HepG2 (cell line): ENCODE measurements at regions not wholly inside any gene's neighbourhood (a gene's known extent, or its start where the extent isn't known, plus 50 kb on each side); places are given as distances from the start of the nearest gene placed in this dataset.

Source experiments
- ATAC-seq: fragments of 200-7000 bp; cut with Tn5 transposase; 3 replicates; pipeline ENCODE4 v1.9.1; 2020; ENCODE audit warnings: mild to moderate bottlenecking, moderate library complexity
- BruUV-seq: library from RNA; stranded (reverse); fragments of 400-500 nt; replicated peaks from 2 replicates; lab custom pipeline; 2021; lab: Mats Ljungman, UMichigan
- CTCF ChIA-PET: fragments of 300-600 bp; formaldehyde crosslinking; extraction: SDS; loops from one replicate; lab custom pipeline; 2021; ENCODE audit warnings: low total read pairs, inconsistent platforms, low intra/inter-chr PET ratio; lab: Yijun Ruan, JAX
- POLR2A ChIA-PET: fragments of 350-600 bp; sonication (Branson Sonifier 250); formaldehyde crosslinking; loops from one replicate; lab custom pipeline; 2020; ENCODE audit warnings: antibody characterized with exemption, inconsistent platforms; lab: Yijun Ruan, JAX
- DNase-seq: peaks from one replicate; pipeline ENCODE4 v3.0.0-alpha.2; 2015; ENCODE audit warnings: low spot score
- FAIRE-seq: peaks from 3 replicates; lab custom pipeline; 2011; peaks lifted over from hg19 to GRCh38; lab: Jason Lieb, UNC
- H2AFZ ChIP-seq: one replicate; pipeline ENCODE4 v1.6.1; 2011; ENCODE audit warnings: low read length, inconsistent platforms
- H3K27ac ChIP-seq: fragments of 300-600 bp; 3 replicates; pipeline ENCODE4 v1.8.0; 2011; ENCODE audit warnings: mixed run types, mild to moderate bottlenecking, mixed read lengths, low read length, inconsistent platforms; ENCODE audit not compliant: insufficient read depth; ENCODE audit errors: extremely low read length
- H3K27me3 ChIP-seq, 2 experiments: fragments of 200-600 bp in 1 of 2; 2 replicates in 1 of 2; 3 replicates in 1 of 2; pipeline versions ENCODE4 v1.6.0 to v1.8.0; 2011; ENCODE audit warnings: low read length in 2 of 2, mild to moderate bottlenecking in 2 of 2, moderate library complexity in 2 of 2, inconsistent platforms in 1 of 2; ENCODE audit not compliant: insufficient read depth in 2 of 2, control insufficient read depth in 1 of 2
- H3K36me3 ChIP-seq, 2 experiments: fragments of 200-600 bp in 1 of 2; replicated peaks in 1 of 2; 2 replicates in 1 of 2; 3 replicates in 1 of 2; pipeline versions ENCODE4 v1.5.1 to v1.8.0; 2011; ENCODE audit warnings: low read length in 2 of 2, inconsistent platforms in 1 of 2; ENCODE audit not compliant: insufficient read depth in 2 of 2, control insufficient read depth in 1 of 2
- H3K4me1 ChIP-seq: 2 replicates; pipeline ENCODE4 v1.5.1; 2012; ENCODE audit warnings: low read length, inconsistent platforms; ENCODE audit not compliant: insufficient read depth
- H3K4me2 ChIP-seq: 2 replicates; pipeline ENCODE4 v1.6.0; 2011; ENCODE audit warnings: low read depth, low read length, inconsistent platforms
- H3K4me3 ChIP-seq, 3 experiments: fragments of 200-600 bp in 1 of 3; sonication (generic), shearing (Covaris generic) in 1 of 3; replicated peaks in 1 of 3; 2 replicates each; pipeline ENCODE4 v1.5.1; 2011 to 2016; ENCODE audit warnings: low read length in 3 of 3, inconsistent platforms in 2 of 3, low read depth in 2 of 3, mild to moderate bottlenecking in 2 of 3, control low read depth in 1 of 3, mixed read lengths in 1 of 3; ENCODE audit not compliant: insufficient read depth in 1 of 3
- H3K79me2 ChIP-seq: one replicate; pipeline ENCODE4 v1.6.1; 2011; ENCODE audit warnings: low read length, inconsistent platforms; ENCODE audit not compliant: insufficient read depth
- H3K9ac ChIP-seq: 2 replicates; pipeline ENCODE4 v1.6.0; 2011; ENCODE audit warnings: mild to moderate bottlenecking, low read depth, low read length, inconsistent platforms; ENCODE audit not compliant: insufficient read depth
- H3K9me3 ChIP-seq: 2 replicates; pipeline ENCODE4 v1.5.1; 2012; ENCODE audit warnings: mild to moderate bottlenecking, low read length
- H4K20me1 ChIP-seq: 2 replicates; pipeline ENCODE4 v1.6.0; 2011; ENCODE audit warnings: inconsistent platforms, mild to moderate bottlenecking, low read length, moderate library complexity; ENCODE audit not compliant: insufficient read depth
- GMEB2 ChIP-seq: IDR thresholded peaks from 2 replicates; pipeline ENCODE4 v1.6.1; 2016; ENCODE audit warnings: missing biosample characterization, missing genetic modification reagents, low read depth
- HOXD1 ChIP-seq: sonication (generic); formaldehyde crosslinking; IDR thresholded peaks from 2 replicates; pipeline ENCODE4 v1.5.0; 2020; ENCODE audit warnings: missing genetic modification reagents
- KDM3A ChIP-seq: IDR thresholded peaks from 2 replicates; pipeline ENCODE4 v1.6.1; 2018; ENCODE audit warnings: low read depth, missing compliant biosample characterization
- NFYC ChIP-seq: IDR thresholded peaks from 2 replicates; pipeline ENCODE4 v1.6.1; 2016; ENCODE audit warnings: missing genetic modification reagents, missing compliant biosample characterization
- SIX4 ChIP-seq: sonication (generic); formaldehyde crosslinking; IDR thresholded peaks from 2 replicates; pipeline ENCODE4 v1.4.0; 2020; ENCODE audit warnings: missing genetic modification reagents
- SRSF4 ChIP-seq: fragments of 200-400 bp; formaldehyde crosslinking; IDR thresholded peaks from one replicate; pipeline ENCODE4 v1.6.1; 2018; ENCODE audit warnings: mild to moderate bottlenecking, low read depth, low read length, moderate library complexity; ENCODE audit not compliant: poor library complexity, severe bottlenecking
- UBTF ChIP-seq: sonication (generic); formaldehyde crosslinking; IDR thresholded peaks from 2 replicates; pipeline ENCODE4 v1.4.0; 2020; ENCODE audit warnings: mild to moderate bottlenecking, missing genetic modification reagents
- ZBTB21 ChIP-seq: sonication (generic); formaldehyde crosslinking; IDR thresholded peaks from 2 replicates; pipeline ENCODE4 v1.4.0; 2020; ENCODE audit warnings: missing genetic modification reagents
- ZNF430 ChIP-seq: sonication (generic); formaldehyde crosslinking; IDR thresholded peaks from 2 replicates; pipeline ENCODE4 v1.9.0; 2021; ENCODE audit warnings: mild to moderate bottlenecking, missing genetic modification reagents
- ZNF432 ChIP-seq: sonication (generic); formaldehyde crosslinking; IDR thresholded peaks from 2 replicates; pipeline ENCODE4 v1.5.0; 2020; ENCODE audit warnings: missing genetic modification reagents, mild to moderate bottlenecking, borderline replicate concordance
- ZNF629 ChIP-seq: sonication (generic); formaldehyde crosslinking; conservative IDR thresholded peaks from 2 replicates; pipeline ENCODE4 v1.5.0; 2020; ENCODE audit warnings: missing genetic modification reagents
- ZNF710 ChIP-seq: sonication (generic); formaldehyde crosslinking; IDR thresholded peaks from 2 replicates; pipeline ENCODE4 v1.5.0; 2020; ENCODE audit warnings: mild to moderate bottlenecking, missing genetic modification reagents, borderline replicate concordance
- WGBS: methylation state at CpG from one replicate; pipeline ENCODE4 v1.1.6; 2017; ENCODE audit warnings: low lambda C conversion rate; 5-methylcytosine and 5-hydroxymethylcytosine counted together
- in situ Hi-C: cut with HindIII; loops from 2 replicates; pipeline ENCODE4 v1.10.0; 2017; ENCODE audit warnings: low pct_unique_long_range_greater_than_20kb; ENCODE audit not compliant: extremely low pct_ligation_motif_present
- intact Hi-C: fragments of 100-400 bp; cut with micrococcal nuclease; formaldehyde crosslinking; loops from one replicate; pipeline ENCODE4 v1.10.0; 2022; ENCODE audit not compliant: unreplicated experiment

GRCh38 chr10:33939892-33940291 lies 605.4 kb upstream of the NRP1 start:
- H3K4me2 ChIP-seq: no peak overlapping the region
- in situ Hi-C loops (no loop called here), intact Hi-C loops (loop anchor here (10.0 kb wide), 2 partner anchors 65 to 105 kb away; no protein-coding TSS in a partner anchor)
- no peak for DNase-seq
- H3K9ac ChIP-seq: no peak overlapping the region
- no peaks in the 10 kb centered on the region for H3K36me3 ChIP-seq
- POLR2A ChIA-PET: no interaction called here
- no peaks in the 10 kb centered on the region for H3K9me3 ChIP-seq
- TF ChIP-seq ZNF430: no peak
- no peak for TF ChIP-seq KDM3A
- no peak for TF ChIP-seq SRSF4
- TF ChIP-seq SIX4: no peak
- TF ChIP-seq ZNF629 (CRISPR knock-in tag): no peak
- TF ChIP-seq ZNF710 (CRISPR knock-in tag): no peak
- no peak for TF ChIP-seq HOXD1
- no peak for TF ChIP-seq NFYC (CRISPR knock-in tag)
- TF ChIP-seq, all 625 proteins: peak for 0
- CTCF ChIA-PET: no interaction called here
- 48% methylated on average over 3 of the region's 3 CpGs for WGBS
- Histone ChIP-seq H3K27ac (no peak overlapping the region), H3K27me3 (no peaks in the 10 kb centered on the region), H3K4me3 (no peak overlapping the region), H3K4me1 (peaks cover 8% of the 10 kb centered on the region), H4K20me1 (no peaks in the 10 kb centered on the region), H2AFZ (no peak overlapping the region), H3K79me2 (no peaks in the 10 kb centered on the region)
- BruUV-seq: no TSS peak
- no peak for ATAC-seq
- no peak for FAIRE-seq

- Histone ChIP-seq H3K9me3 (no peaks in the 10 kb centered on the region), H4K20me1 (no peaks in the 10 kb centered on the region), H3K4me2 (no peak overlapping the region), H3K27me3 (no peaks in the 10 kb centered on the region), H3K4me3 (no peak overlapping the region), H3K4me1 (peaks cover 8% of the 10 kb centered on the region), H3K27ac (no peak overlapping the region), H3K9ac (no peak overlapping the region), H2AFZ (no peak overlapping the region), H3K79me2 (no peaks in the 10 kb centered on the region), H3K36me3 (no peaks in the 10 kb centered on the region)
- DNase-seq (no peak), ATAC-seq (no peak), FAIRE-seq (no peak)
- intact Hi-C loops: loop anchor here (10.0 kb wide), 2 partner anchors 65 to 105 kb away; no protein-coding TSS in a partner anchor
- in situ Hi-C loops: no loop called here
- no TSS peak for BruUV-seq
- ChIA-PET POLR2A (no interaction called here), CTCF (no interaction called here)
- WGBS: 74% methylated on average over 4 of the region's 4 CpGs
- TF ChIP-seq ZNF432 (CRISPR knock-in tag) (no peak), UBTF (CRISPR knock-in tag) (no peak), GMEB2 (CRISPR knock-in tag) (no peak), ZBTB21 (CRISPR knock-in tag) (no peak)
These were observed 604.9 kb upstream of the NRP1 start for GRCh38 chr10:33939410-33939809.
